H1 (cell line): ENCODE measurements at regions not wholly inside any gene's neighbourhood (a gene's known extent, or its start where the extent isn't known, plus 50 kb on each side); places are given as distances from the start of the nearest gene placed in this dataset.

ENCODE experiments used
- BCL11A ChIP-seq, 2 experiments: IDR thresholded peaks; one replicate each; pipeline ENCODE4 v1.6.1; 2011; ENCODE audit warnings: low read depth in 2 of 2, low read length in 2 of 2, mild to moderate bottlenecking in 2 of 2
- EGR1 ChIP-seq: IDR thresholded peaks from 2 replicates; pipeline ENCODE4 v1.6.1; 2011; ENCODE audit warnings: low read depth, low read length, borderline replicate concordance
- EP300 ChIP-seq, 2 experiments: IDR thresholded peaks; 1 replicate in 1 of 2; 2 replicates in 1 of 2; pipeline ENCODE4 v1.6.1; 2011 to 2012; ENCODE audit warnings: low read depth in 2 of 2, low read length in 2 of 2, mild to moderate bottlenecking in 2 of 2, borderline replicate concordance in 1 of 2, inconsistent platforms in 1 of 2, moderate library complexity in 1 of 2
- PHF8 ChIP-seq: fragments of 200-600 bp; sonication (generic); conservative IDR thresholded peaks from 2 replicates; pipeline ENCODE4 v1.7.1; 2012; ENCODE audit warnings: low read depth, mild to moderate bottlenecking, inconsistent platforms, low read length, moderate library complexity
- POLR2A ChIP-seq, 2 experiments: IDR thresholded peaks; 1 replicate in 1 of 2; 2 replicates in 1 of 2; pipeline ENCODE4 v1.6.1; 2011; ENCODE audit warnings: low read depth in 2 of 2, low read length in 2 of 2, mild to moderate bottlenecking in 2 of 2; ENCODE audit errors: control extremely low read depth in 1 of 2
- RNF2 ChIP-seq: fragments of 200-900, 300-1000 bp; sonication (generic); IDR thresholded peaks from 2 replicates; pipeline ENCODE4 v1.7.1; 2016; ENCODE audit warnings: borderline replicate concordance, low read depth, mild to moderate bottlenecking, antibody characterized with exemption, low read length; ENCODE audit not compliant: poor library complexity, severe bottlenecking; ENCODE audit errors: missing control alignments
- SAP30 ChIP-seq: fragments of 300-600 bp; sonication (generic); IDR thresholded peaks from 2 replicates; pipeline ENCODE4 v1.7.1; 2012; ENCODE audit warnings: low read length, moderate library complexity, mild to moderate bottlenecking, inconsistent platforms; ENCODE audit not compliant: insufficient read depth, insufficient replicate concordance
- SIN3A ChIP-seq, 2 experiments: IDR thresholded peaks in 1 of 2; conservative IDR thresholded peaks in 1 of 2; 2 replicates each; pipeline ENCODE4 v1.6.1; 2011 to 2012; ENCODE audit warnings: low read length in 2 of 2, improper control_type of control experiment in 1 of 2, low read depth in 1 of 2, mild to moderate bottlenecking in 1 of 2
- SP1 ChIP-seq: IDR thresholded peaks from 2 replicates; pipeline ENCODE4 v1.6.1; 2011; ENCODE audit warnings: low read depth, low read length
- SP2 ChIP-seq: IDR thresholded peaks from 2 replicates; pipeline ENCODE4 v1.6.1; 2012; ENCODE audit warnings: mild to moderate bottlenecking, low read length, inconsistent platforms
- SP4 ChIP-seq: IDR thresholded peaks from 2 replicates; pipeline ENCODE4 v1.6.1; 2012; ENCODE audit warnings: low read length, inconsistent platforms
- SRF ChIP-seq: IDR thresholded peaks from 2 replicates; pipeline ENCODE4 v1.6.1; 2011; ENCODE audit warnings: mild to moderate bottlenecking, low read depth, low read length, moderate library complexity
- SUZ12 ChIP-seq: fragments of 200-600 bp; sonication (generic); IDR thresholded peaks from 2 replicates; pipeline ENCODE4 v1.6.1; 2012; ENCODE audit warnings: mild to moderate bottlenecking, inconsistent platforms, low read length, moderate library complexity, mixed read lengths
- TAF1 ChIP-seq: IDR thresholded peaks from 2 replicates; pipeline ENCODE4 v1.6.1; 2011; ENCODE audit warnings: mild to moderate bottlenecking, low read depth, low read length

DNA sequence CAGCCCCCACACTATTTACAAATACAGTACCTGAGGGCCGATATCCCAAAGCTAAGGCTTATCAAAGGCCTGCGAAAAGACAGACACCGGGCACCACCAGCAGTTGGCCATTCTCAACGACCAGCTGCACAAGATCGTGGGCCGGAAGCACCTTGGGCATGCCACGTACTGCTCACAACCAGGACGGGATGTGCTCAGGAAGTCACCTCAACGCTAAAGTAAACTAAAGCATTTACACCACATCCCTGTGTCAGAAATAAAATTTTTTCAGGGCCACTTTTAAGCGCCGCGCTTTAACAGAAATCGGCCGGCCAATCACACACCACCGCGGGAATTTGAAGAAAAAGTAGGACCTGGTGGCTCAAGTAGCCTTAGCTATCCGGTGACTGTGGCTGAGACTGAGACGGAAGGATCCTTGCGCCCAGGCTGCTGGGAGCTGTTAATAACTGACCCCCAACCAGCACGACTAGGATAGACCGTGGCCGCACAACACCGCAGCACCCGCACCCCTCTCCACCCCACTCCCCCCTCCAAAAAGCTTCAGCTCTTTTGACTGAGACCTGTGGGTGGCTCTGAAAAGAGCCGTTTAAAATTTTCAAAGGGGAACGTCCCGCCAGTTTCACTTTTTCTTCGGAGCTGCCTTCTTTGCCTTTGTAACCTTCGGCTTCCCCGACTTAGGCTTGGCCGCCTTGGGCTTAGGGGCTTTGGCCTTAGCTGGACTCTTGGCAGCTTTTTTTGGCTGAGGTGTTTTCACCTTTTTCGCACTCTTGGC, 131.2 kb upstream of the BTN3A2 start (continued):
- TF ChIP-seq EP300 (IDR thresholded peaks at IDR 0.05; ENCODE audit: borderline replicate concordance in 1 of 2, low read depth in 2 of 2, low read length in 2 of 2): 0 out of 3 replicates have a peak, but pooled peaks of 1 of the 2 experiments have one; percentile 26
- TF ChIP-seq SP1: no peak; the same call in 1 of the 2 replicates
- 0 out of 2 replicates have a peak, but pooled peaks have one; percentile 9 for TF ChIP-seq EGR1
- no peak for TF ChIP-seq SP2
- no peak for TF ChIP-seq RNF2
- TF ChIP-seq POLR2A (IDR thresholded peaks at IDR 0.05; ENCODE audit: control extremely low read depth in 1 of 2, low read depth in 2 of 2, low read length in 2 of 2): peak; percentile 97 to 98
- 0 out of 2 replicates have a peak, but pooled peaks have one; percentile 8 for TF ChIP-seq PHF8
- TF ChIP-seq TAF1: peak; percentile 69
- peak; percentile 87 for TF ChIP-seq SP4
- no peak for TF ChIP-seq SAP30
- TF ChIP-seq SUZ12: no peak
- TF ChIP-seq BCL11A (IDR thresholded peaks at IDR 0.05; ENCODE audit: low read depth in 2 of 2, low read length in 2 of 2): no peak
- 0 out of 4 replicates have a peak, but pooled peaks of 1 of the 2 experiments have one; percentile 18 for TF ChIP-seq SIN3A (conservative IDR thresholded peaks at IDR 0.05 in 1 of 2, IDR thresholded peaks at IDR 0.05 in 1 of 2; ENCODE audit: low read depth in 1 of 2, low read length in 2 of 2)
- no peak for TF ChIP-seq SRF
